Ascending aorta (tissue), 2 donors: ENCODE measurements at regions not wholly inside any gene's neighbourhood (a gene's known extent, or its start where the extent isn't known, plus 50 kb on each side); places are given as distances from the start of the nearest gene placed in this dataset.
"Not testable (repeated sequence)": the region's sequence is repeated elsewhere in the genome, so short reads cannot be mapped to it uniquely, and the experiment has no call there.

Experiments used
- DNase-seq, 2 donors: peaks; one replicate each; pipeline ENCODE4 v3.0.0-alpha.2; 2019; ENCODE audit warnings: low spot score in 2 of 2
- H3K27ac ChIP-seq, 2 donors: fragments of 200-600 bp; sonication (generic); one replicate each; pipeline ENCODE4 v1.5.1; 2016 to 2017; ENCODE audit warnings: mild to moderate bottlenecking in 1 of 2
- H3K27me3 ChIP-seq: fragments of 200-600 bp; sonication (generic); one replicate; pipeline ENCODE4 v1.5.1; 2017
- H3K36me3 ChIP-seq, 2 donors: fragments of 200-600 bp; sonication (generic); one replicate each; pipeline ENCODE4 v1.5.1; 2016
- H3K4me1 ChIP-seq, 2 donors: fragments of 200-600 bp; sonication (generic); one replicate each; pipeline ENCODE4 v1.5.1; 2016 to 2017; ENCODE audit warnings: mild to moderate bottlenecking in 1 of 2
- H3K4me3 ChIP-seq, 2 donors: fragments of 200-600 bp; sonication (generic); one replicate each; pipeline ENCODE4 v1.5.1; 2016 to 2017; ENCODE audit warnings: mild to moderate bottlenecking in 1 of 2
- H3K9me3 ChIP-seq, 2 donors: fragments of 200-600 bp; sonication (generic); one replicate each; pipeline ENCODE4 v1.5.1; 2016
- CTCF ChIP-seq, 3 experiments: fragments of 200-600 bp in 2 of 3; fragments of 450-650 bp in 1 of 3; sonication (generic) in 2 of 3; IDR thresholded peaks; one replicate each; pipeline ENCODE4 v1.5.1; 2016 to 2019; ENCODE audit warnings: antibody characterized with exemption in 3 of 3, mild to moderate bottlenecking in 1 of 3, moderate library complexity in 1 of 3
- intact Hi-C: fragments of 100-400 bp; cut with DNase I; formaldehyde crosslinking; loops from one replicate; pipeline ENCODE4 v1.15.1; 2023

GRCh38 chr2:223494942-223495341 lies 107.2 kb downstream of the SCG2 start:
- no peak for DNase-seq
- Histone ChIP-seq H3K27me3 (no peaks in the 10 kb centered on the region), H3K27ac (no peak overlapping the region), H3K4me1 (no peaks in the 10 kb centered on the region), H3K4me3 (no peak overlapping the region), H3K9me3 (peaks cover 0 to 9% of the 10 kb centered on the region in 2 donors), H3K36me3 (no peaks in the 10 kb centered on the region)
- no peak for TF ChIP-seq CTCF (IDR thresholded peaks at IDR 0.05)
- intact Hi-C loops, result no loop called here

- H3K27ac ChIP-seq, H3K9me3 ChIP-seq, H3K27me3 ChIP-seq, H3K4me1 ChIP-seq, intact Hi-C loops, DNase-seq, H3K36me3 ChIP-seq, H3K4me3 ChIP-seq: not testable (repeated sequence)
Measured at GRCh38 chr2:223496853-223497252, 105.3 kb downstream of the SCG2 start.

- Histone ChIP-seq H3K27ac (no peak overlapping the region), H3K4me1 (no peaks in the 10 kb centered on the region), H3K36me3 (no peaks in the 10 kb centered on the region), H3K9me3 (no peaks in the 10 kb centered on the region), H3K4me3 (no peak overlapping the region), H3K27me3 (no peaks in the 10 kb centered on the region)
- no peak for DNase-seq
- TF ChIP-seq CTCF (IDR thresholded peaks at IDR 0.05), result no peak
- intact Hi-C loops, result no loop called here
Measured at GRCh38 chr2:223500709-223501108, 101.5 kb downstream of the SCG2 start.

- TF ChIP-seq CTCF (IDR thresholded peaks at IDR 0.05), result no peak
- intact Hi-C loops, result no loop called here
- Histone ChIP-seq H3K27ac (no peak overlapping the region), H3K36me3 (no peaks in the 10 kb centered on the region), H3K9me3 (no peaks in the 10 kb centered on the region), H3K4me3 (no peak overlapping the region), H3K4me1 (no peaks in the 10 kb centered on the region), H3K27me3 (no peaks in the 10 kb centered on the region)
- no peak for DNase-seq
Measured at GRCh38 chr2:223501641-223502040, 100.5 kb downstream of the SCG2 start.

GRCh38 chr2:223503746-223504145 lies 98.4 kb downstream of the SCG2 start:
- no peak overlapping the region for H3K27ac ChIP-seq
- no peaks in the 10 kb centered on the region for H3K27me3 ChIP-seq
- H3K4me3 ChIP-seq, result no peak overlapping the region
- H3K4me1 ChIP-seq, result peaks cover 0 to 3% of the 10 kb centered on the region in 2 donors
- no peak for DNase-seq
- H3K9me3 ChIP-seq, result no peaks in the 10 kb centered on the region
- TF ChIP-seq CTCF (IDR thresholded peaks at IDR 0.05), result no peak
- intact Hi-C loops, result no loop called here
- H3K36me3 ChIP-seq, result no peaks in the 10 kb centered on the region

GRCh38 chr2:223508372-223508771 lies 93.8 kb downstream of the SCG2 start:
- H3K4me3 ChIP-seq, result no peak overlapping the region
- no peaks in the 10 kb centered on the region for H3K27me3 ChIP-seq
- peaks cover 0 to 3% of the 10 kb centered on the region in 2 donors for H3K4me1 ChIP-seq
- no peak for DNase-seq
- H3K36me3 ChIP-seq, result no peaks in the 10 kb centered on the region
- intact Hi-C loops, result no loop called here
- no peaks in the 10 kb centered on the region for H3K9me3 ChIP-seq
- peak overlapping the region; percentile 10 to 42 for H3K27ac ChIP-seq
- TF ChIP-seq CTCF (IDR thresholded peaks at IDR 0.05), result no peak
